Panc1 (cell line): ENCODE measurements at regions not wholly inside any gene's neighbourhood (a gene's known extent, or its start where the extent isn't known, plus 50 kb on each side); places are given as distances from the start of the nearest gene placed in this dataset.

Experiments used
- ATAC-seq: fragments of 200-7000 bp; cut with Tn5 transposase; 2 replicates; pipeline ENCODE4 v1.9.1; 2020; ENCODE audit warnings: mild to moderate bottlenecking, moderate library complexity
- BruUV-seq: library from RNA; stranded (reverse); fragments of 400-500 nt; replicated peaks from 2 replicates; lab custom pipeline; 2021; lab: Mats Ljungman, UMichigan
- CTCF ChIA-PET: fragments of 300-600 bp; sonication (Branson Sonifier 250); formaldehyde crosslinking; loops from one replicate; lab custom pipeline; 2022; ENCODE audit warnings: antibody characterized with exemption; lab: Charles Lee
- POLR2A ChIA-PET: fragments of 300-600 bp; sonication (Branson Sonifier 250); formaldehyde crosslinking; loops from one replicate; lab custom pipeline; 2022; ENCODE audit warnings: antibody characterized with exemption; lab: Charles Lee
- DNase-seq: peaks from one replicate; pipeline ENCODE4 v3.0.0-alpha.2; 2010; ENCODE audit warnings: low read depth, low spot score
- H3K27ac ChIP-seq: 2 replicates; pipeline ENCODE4 v1.5.1; 2011; ENCODE audit warnings: mild to moderate bottlenecking, low read length, inconsistent platforms
- H3K27me3 ChIP-seq: fragments of 200-500 bp; sonication (Bioruptor generic); 2 replicates; pipeline ENCODE4 v1.6.0; 2014; ENCODE audit warnings: low read length, inconsistent platforms; ENCODE audit not compliant: control insufficient read depth, insufficient read depth
- H3K36me3 ChIP-seq: fragments of 200-500 bp; sonication (Bioruptor generic); 2 replicates; pipeline ENCODE4 v1.5.1; 2014; ENCODE audit warnings: inconsistent platforms, mild to moderate bottlenecking, low read length, moderate library complexity; ENCODE audit not compliant: control insufficient read depth, insufficient read depth
- H3K4me1 ChIP-seq: 2 replicates; pipeline ENCODE4 v1.5.1; 2011; ENCODE audit warnings: inconsistent platforms, mild to moderate bottlenecking, low read length, moderate library complexity; ENCODE audit not compliant: control insufficient read depth, insufficient read depth
- H3K4me3 ChIP-seq, 2 experiments: 2 replicates each; pipeline ENCODE4 v1.5.1; 2011 to 2012; ENCODE audit warnings: low read depth in 2 of 2, low read length in 2 of 2, mild to moderate bottlenecking in 2 of 2, inconsistent platforms in 1 of 2, moderate library complexity in 1 of 2
- H3K9me3 ChIP-seq: fragments of 200-500 bp; sonication (Bioruptor generic); 2 replicates; pipeline ENCODE4 v1.5.1; 2014; ENCODE audit warnings: low read depth, mild to moderate bottlenecking, inconsistent platforms, low read length, moderate library complexity; ENCODE audit not compliant: control insufficient read depth, insufficient read depth
- POLR2AphosphoS5 ChIP-seq: IDR thresholded peaks from 2 replicates; pipeline ENCODE4 v1.6.1; 2012; ENCODE audit warnings: mild to moderate bottlenecking, low read depth, low read length, moderate library complexity
- SIN3A ChIP-seq: IDR thresholded peaks from 2 replicates; pipeline ENCODE4 v1.6.1; 2012; ENCODE audit warnings: low read depth, mild to moderate bottlenecking, low read length, moderate library complexity, borderline replicate concordance; ENCODE audit not compliant: insufficient read depth
- TCF7L2 ChIP-seq: IDR thresholded peaks from 2 replicates; pipeline ENCODE4 v1.6.1; 2011; ENCODE audit warnings: mild to moderate bottlenecking, low read depth, low read length, inconsistent platforms
- in situ Hi-C: cut with HindIII; loops from 2 replicates; pipeline ENCODE4 v1.10.0; 2016; ENCODE audit warnings: low sequenced_read_pairs, low pct_unique_long_range_greater_than_20kb
- intact Hi-C: fragments of 100-400 bp; cut with micrococcal nuclease; formaldehyde crosslinking; loops from one replicate; pipeline ENCODE4 v1.10.0; 2022; ENCODE audit not compliant: unreplicated experiment
- TF ChIP-seq, protein P1 (sequence below), 2 experiments: IDR thresholded peaks; 2 replicates each; pipeline ENCODE4 v1.6.1; 2011 to 2012; ENCODE audit warnings: low read depth in 2 of 2, control low read depth in 1 of 2, low read length in 1 of 2, mild to moderate bottlenecking in 1 of 2, moderate library complexity in 1 of 2; ENCODE audit not compliant: insufficient read depth in 1 of 2
- TF ChIP-seq, protein P2 (sequence below): fragments of 450-650 bp; IDR thresholded peaks from 2 replicates; pipeline ENCODE4 v1.5.1; 2017; ENCODE audit warnings: mild to moderate bottlenecking

DNA sequence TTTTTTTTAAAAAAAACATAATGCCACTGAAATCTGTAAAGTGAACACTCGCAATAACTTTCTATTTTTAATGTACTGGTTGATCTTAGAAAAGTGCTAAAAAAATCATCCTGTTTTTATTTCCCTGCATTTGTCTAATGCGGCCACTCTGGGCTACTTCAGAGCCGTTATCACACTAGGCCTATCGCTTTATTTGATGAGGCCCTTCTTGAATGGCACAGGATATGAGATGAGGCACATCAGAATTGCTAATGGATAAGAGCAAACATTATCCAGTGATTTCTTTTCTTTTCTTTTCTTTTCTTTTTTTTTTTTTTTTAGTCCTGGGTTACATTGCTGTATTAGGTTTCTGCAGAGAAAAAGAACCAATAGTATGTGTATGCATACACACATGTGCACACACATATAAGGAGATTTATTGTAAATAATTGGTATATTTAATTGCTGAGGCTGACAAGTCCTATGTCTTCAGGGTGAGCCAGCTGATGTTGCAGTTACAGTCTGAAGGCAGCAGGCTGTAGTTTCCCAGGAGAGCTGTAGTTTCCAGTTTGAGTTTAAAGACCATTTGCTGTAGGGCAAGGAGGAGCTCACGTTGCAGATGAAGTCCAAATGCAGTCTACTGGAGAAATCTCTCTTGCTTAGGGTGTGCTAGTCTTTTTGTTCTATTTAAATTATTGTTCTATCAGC lies 391.7 kb downstream of the MED10 start:
- Histone ChIP-seq H3K9me3 (no peaks in the 10 kb centered on the region), H3K27ac (no peak overlapping the region), H3K4me3 (no peak overlapping the region), H3K36me3 (no peaks in the 10 kb centered on the region), H3K4me1 (no peaks in the 10 kb centered on the region), H3K27me3 (no peaks in the 10 kb centered on the region)
- BruUV-seq: no TSS peak
- ChIA-PET CTCF (no interaction called here), POLR2A (no interaction called here)
- ATAC-seq (no peak), DNase-seq (no peak)
- intact Hi-C loops: no loop called here
- TF ChIP-seq TCF7L2 (no peak), POLR2AphosphoS5 (no peak), SIN3A (no peak)
- TF ChIP-seq, protein P1, sequence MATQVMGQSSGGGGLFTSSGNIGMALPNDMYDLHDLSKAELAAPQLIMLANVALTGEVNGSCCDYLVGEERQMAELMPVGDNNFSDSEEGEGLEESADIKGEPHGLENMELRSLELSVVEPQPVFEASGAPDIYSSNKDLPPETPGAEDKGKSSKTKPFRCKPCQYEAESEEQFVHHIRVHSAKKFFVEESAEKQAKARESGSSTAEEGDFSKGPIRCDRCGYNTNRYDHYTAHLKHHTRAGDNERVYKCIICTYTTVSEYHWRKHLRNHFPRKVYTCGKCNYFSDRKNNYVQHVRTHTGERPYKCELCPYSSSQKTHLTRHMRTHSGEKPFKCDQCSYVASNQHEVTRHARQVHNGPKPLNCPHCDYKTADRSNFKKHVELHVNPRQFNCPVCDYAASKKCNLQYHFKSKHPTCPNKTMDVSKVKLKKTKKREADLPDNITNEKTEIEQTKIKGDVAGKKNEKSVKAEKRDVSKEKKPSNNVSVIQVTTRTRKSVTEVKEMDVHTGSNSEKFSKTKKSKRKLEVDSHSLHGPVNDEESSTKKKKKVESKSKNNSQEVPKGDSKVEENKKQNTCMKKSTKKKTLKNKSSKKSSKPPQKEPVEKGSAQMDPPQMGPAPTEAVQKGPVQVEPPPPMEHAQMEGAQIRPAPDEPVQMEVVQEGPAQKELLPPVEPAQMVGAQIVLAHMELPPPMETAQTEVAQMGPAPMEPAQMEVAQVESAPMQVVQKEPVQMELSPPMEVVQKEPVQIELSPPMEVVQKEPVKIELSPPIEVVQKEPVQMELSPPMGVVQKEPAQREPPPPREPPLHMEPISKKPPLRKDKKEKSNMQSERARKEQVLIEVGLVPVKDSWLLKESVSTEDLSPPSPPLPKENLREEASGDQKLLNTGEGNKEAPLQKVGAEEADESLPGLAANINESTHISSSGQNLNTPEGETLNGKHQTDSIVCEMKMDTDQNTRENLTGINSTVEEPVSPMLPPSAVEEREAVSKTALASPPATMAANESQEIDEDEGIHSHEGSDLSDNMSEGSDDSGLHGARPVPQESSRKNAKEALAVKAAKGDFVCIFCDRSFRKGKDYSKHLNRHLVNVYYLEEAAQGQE (IDR thresholded peaks at IDR 0.05; ENCODE audit: insufficient read depth in 1 of 2, low read depth in 2 of 2, low read length in 1 of 2): no peak
- TF ChIP-seq, protein P2, sequence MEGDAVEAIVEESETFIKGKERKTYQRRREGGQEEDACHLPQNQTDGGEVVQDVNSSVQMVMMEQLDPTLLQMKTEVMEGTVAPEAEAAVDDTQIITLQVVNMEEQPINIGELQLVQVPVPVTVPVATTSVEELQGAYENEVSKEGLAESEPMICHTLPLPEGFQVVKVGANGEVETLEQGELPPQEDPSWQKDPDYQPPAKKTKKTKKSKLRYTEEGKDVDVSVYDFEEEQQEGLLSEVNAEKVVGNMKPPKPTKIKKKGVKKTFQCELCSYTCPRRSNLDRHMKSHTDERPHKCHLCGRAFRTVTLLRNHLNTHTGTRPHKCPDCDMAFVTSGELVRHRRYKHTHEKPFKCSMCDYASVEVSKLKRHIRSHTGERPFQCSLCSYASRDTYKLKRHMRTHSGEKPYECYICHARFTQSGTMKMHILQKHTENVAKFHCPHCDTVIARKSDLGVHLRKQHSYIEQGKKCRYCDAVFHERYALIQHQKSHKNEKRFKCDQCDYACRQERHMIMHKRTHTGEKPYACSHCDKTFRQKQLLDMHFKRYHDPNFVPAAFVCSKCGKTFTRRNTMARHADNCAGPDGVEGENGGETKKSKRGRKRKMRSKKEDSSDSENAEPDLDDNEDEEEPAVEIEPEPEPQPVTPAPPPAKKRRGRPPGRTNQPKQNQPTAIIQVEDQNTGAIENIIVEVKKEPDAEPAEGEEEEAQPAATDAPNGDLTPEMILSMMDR: no peak
- in situ Hi-C loops: no loop called here

DNA sequence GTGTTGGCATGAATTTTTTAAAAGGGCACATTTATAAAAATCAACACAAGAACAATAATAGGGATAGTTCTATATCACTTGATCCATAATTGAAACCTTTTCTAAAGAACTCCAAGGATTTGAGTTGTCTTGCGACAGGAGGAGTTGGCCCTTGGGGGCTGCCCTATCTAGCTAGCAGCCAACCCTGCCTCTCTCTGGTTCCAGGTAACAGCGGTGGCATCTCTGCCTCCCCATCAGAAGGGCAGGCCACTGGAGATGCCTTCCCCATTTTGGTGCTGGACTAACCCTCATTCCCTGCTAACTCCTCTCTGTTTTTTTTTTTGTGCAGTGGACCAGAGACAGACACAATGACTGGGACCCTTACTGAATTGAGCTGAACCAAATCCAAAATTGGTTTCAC lies 393.0 kb downstream of the MED10 start:
- ATAC-seq (no peak), DNase-seq (no peak)
- Histone ChIP-seq H3K4me3 (no peak overlapping the region), H3K9me3 (no peaks in the 10 kb centered on the region), H3K27ac (no peak overlapping the region), H3K27me3 (no peaks in the 10 kb centered on the region), H3K4me1 (no peaks in the 10 kb centered on the region), H3K36me3 (no peaks in the 10 kb centered on the region)
- BruUV-seq: no TSS peak
- ChIA-PET POLR2A (no interaction called here), CTCF (no interaction called here)
- in situ Hi-C loops: no loop called here
- intact Hi-C loops: no loop called here
- no peak for TF ChIP-seq SIN3A
- no peak for TF ChIP-seq TCF7L2
- TF ChIP-seq, protein P2: no peak
- TF ChIP-seq, protein P1 (IDR thresholded peaks at IDR 0.05; ENCODE audit: insufficient read depth in 1 of 2, low read depth in 2 of 2, low read length in 1 of 2): no peak
- no peak for TF ChIP-seq POLR2AphosphoS5
